Breast epithelium (tissue), 4 donors: ENCODE measurements at regions not wholly inside any gene's neighbourhood (a gene's known extent, or its start where the extent isn't known, plus 50 kb on each side); places are given as distances from the start of the nearest gene placed in this dataset.
A peak's percentile ranks its signal among the peaks of the same experiment; 100 is the strongest.

ENCODE experiments used
- DNase-seq, 2 donors: peaks; one replicate each; pipeline ENCODE4 v3.0.0-alpha.2; 2019; ENCODE audit warnings: low spot score in 2 of 2
- H3K27ac ChIP-seq, 2 donors: fragments of 200-600 bp; sonication (generic) in 1 of 2; one replicate each; pipeline ENCODE4 v1.5.1; 2016 to 2019; ENCODE audit warnings: mild to moderate bottlenecking in 1 of 2
- H3K27me3 ChIP-seq, 2 donors: fragments of 200-600 bp; sonication (generic) in 1 of 2; one replicate each; pipeline versions ENCODE4 v1.5.1 to v1.6.0; 2017 to 2019; ENCODE audit warnings: control low read depth in 1 of 2, mild to moderate bottlenecking in 1 of 2
- H3K36me3 ChIP-seq: fragments of 200-600 bp; one replicate; pipeline ENCODE4 v1.5.1; 2019
- H3K4me1 ChIP-seq, 2 donors: fragments of 200-600 bp; sonication (generic); one replicate each; pipeline ENCODE4 v1.5.1; 2016 to 2019; ENCODE audit warnings: control low read depth in 1 of 2
- H3K4me3 ChIP-seq, 3 donors: fragments of 200-600 bp; sonication (generic); 1 replicate in 2 of 3; 2 replicates in 1 of 3; pipeline ENCODE4 v1.5.1; 2016 to 2019; ENCODE audit warnings: mild to moderate bottlenecking in 3 of 3, moderate library complexity in 2 of 3
- H3K9me3 ChIP-seq, 2 donors: fragments of 200-600 bp; sonication (generic) in 1 of 2; one replicate each; pipeline ENCODE4 v1.5.1; 2016 to 2019; ENCODE audit warnings: control low read depth in 1 of 2
- POLR2A ChIP-seq: fragments of 450-650 bp; IDR thresholded peaks from one replicate; pipeline ENCODE4 v1.6.1; 2016; ENCODE audit warnings: antibody characterized with exemption, mild to moderate bottlenecking, moderate library complexity
- POLR2AphosphoS5 ChIP-seq, 3 donors: sonication (generic); formaldehyde crosslinking; IDR thresholded peaks; one replicate each; pipeline ENCODE4 v1.6.1; 2017; ENCODE audit warnings: antibody characterized with exemption in 3 of 3
- intact Hi-C: fragments of 100-400 bp; cut with DNase I; formaldehyde crosslinking; loops from one replicate; pipeline ENCODE4 v1.15.1; 2023; ENCODE audit warnings: low total_unique reads
- TF ChIP-seq, protein P1 (sequence below), 3 donors: fragments of 450-650 bp; IDR thresholded peaks; one replicate each; pipeline ENCODE4 v1.5.1; 2016 to 2017; ENCODE audit warnings: antibody characterized with exemption in 3 of 3, mild to moderate bottlenecking in 3 of 3, moderate library complexity in 3 of 3

DNA sequence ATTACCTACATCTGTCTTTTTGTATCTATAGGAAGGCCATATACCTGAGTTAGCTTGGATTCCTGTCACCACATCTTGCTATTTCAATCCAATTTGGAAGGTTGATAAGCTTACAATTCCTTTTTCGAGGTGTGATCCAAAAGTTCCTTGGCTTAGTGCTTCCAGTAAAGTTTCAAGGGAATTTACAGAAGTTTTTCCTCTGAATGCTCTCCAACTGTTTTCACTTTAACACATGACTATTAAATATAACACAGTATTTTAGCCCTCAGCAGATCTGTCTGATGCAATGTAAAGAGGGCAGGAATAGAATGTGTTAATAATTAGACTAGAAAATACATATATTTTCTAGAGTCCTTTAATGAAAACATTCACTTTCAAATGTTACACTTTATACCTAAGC lies 171.4 kb downstream of the DKK1 start:
- intact Hi-C loops = no loop called here
- H3K27ac ChIP-seq = no peak overlapping the region
- H3K36me3 ChIP-seq = no peaks in the 10 kb centered on the region
- no peaks in the 10 kb centered on the region for H3K9me3 ChIP-seq
- no peaks in the 10 kb centered on the region for H3K4me1 ChIP-seq
- DNase-seq = no peak
- TF ChIP-seq POLR2AphosphoS5 (IDR thresholded peaks at IDR 0.05) (no peak), POLR2A (no peak)
- TF ChIP-seq, protein P1, sequence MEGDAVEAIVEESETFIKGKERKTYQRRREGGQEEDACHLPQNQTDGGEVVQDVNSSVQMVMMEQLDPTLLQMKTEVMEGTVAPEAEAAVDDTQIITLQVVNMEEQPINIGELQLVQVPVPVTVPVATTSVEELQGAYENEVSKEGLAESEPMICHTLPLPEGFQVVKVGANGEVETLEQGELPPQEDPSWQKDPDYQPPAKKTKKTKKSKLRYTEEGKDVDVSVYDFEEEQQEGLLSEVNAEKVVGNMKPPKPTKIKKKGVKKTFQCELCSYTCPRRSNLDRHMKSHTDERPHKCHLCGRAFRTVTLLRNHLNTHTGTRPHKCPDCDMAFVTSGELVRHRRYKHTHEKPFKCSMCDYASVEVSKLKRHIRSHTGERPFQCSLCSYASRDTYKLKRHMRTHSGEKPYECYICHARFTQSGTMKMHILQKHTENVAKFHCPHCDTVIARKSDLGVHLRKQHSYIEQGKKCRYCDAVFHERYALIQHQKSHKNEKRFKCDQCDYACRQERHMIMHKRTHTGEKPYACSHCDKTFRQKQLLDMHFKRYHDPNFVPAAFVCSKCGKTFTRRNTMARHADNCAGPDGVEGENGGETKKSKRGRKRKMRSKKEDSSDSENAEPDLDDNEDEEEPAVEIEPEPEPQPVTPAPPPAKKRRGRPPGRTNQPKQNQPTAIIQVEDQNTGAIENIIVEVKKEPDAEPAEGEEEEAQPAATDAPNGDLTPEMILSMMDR (IDR thresholded peaks at IDR 0.05) = no peak
- no peak overlapping the region for H3K4me3 ChIP-seq
- peaks cover 0 to 3% of the 10 kb centered on the region in 2 donors for H3K27me3 ChIP-seq

DNA sequence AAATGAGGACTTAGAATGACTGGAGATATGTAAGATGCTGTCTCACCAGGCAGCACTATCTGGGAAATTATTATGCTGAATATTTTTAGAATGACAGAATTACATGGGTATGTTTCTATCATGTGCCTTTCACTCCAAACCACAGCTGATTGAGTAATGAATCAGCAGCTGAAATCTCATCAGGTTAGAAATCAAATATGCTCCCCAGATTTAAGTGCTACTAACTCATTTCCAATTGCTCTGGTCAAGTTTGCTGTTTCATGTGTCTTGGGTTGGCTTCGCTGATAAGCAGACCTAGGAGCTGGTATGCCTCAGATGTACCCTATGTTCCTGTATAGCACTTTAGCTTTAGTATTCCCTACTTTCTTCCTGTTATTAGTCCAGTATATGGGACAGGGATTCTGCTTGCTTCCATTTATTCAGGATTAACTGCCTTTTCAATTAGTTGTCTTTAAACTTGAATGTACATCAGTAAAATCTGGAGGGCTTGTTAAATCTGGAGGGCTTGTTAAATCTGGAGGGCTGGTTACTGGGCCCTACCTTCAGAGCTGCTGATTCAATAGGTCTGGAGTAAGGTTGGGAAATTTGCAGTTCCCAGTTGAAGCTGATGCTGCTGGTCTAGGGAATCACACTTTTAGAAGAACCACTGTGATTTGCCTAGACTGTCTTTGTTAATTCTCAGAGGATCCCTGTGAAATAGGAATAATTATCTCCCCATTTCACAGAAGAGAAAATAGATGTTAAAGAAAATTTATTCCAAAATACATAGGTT lies 172.9 kb downstream of the DKK1 start:
- Histone ChIP-seq H3K9me3 (no peaks in the 10 kb centered on the region), H3K4me1 (no peaks in the 10 kb centered on the region), H3K27me3 (no peaks in the 10 kb centered on the region), H3K4me3 (no peak overlapping the region), H3K36me3 (no peaks in the 10 kb centered on the region), H3K27ac (no peak overlapping the region)
- intact Hi-C loops = no loop called here
- TF ChIP-seq POLR2AphosphoS5 (IDR thresholded peaks at IDR 0.05) (no peak), POLR2A (no peak)
- TF ChIP-seq, protein P1 (IDR thresholded peaks at IDR 0.05) = no peak
- no peak for DNase-seq

DNA sequence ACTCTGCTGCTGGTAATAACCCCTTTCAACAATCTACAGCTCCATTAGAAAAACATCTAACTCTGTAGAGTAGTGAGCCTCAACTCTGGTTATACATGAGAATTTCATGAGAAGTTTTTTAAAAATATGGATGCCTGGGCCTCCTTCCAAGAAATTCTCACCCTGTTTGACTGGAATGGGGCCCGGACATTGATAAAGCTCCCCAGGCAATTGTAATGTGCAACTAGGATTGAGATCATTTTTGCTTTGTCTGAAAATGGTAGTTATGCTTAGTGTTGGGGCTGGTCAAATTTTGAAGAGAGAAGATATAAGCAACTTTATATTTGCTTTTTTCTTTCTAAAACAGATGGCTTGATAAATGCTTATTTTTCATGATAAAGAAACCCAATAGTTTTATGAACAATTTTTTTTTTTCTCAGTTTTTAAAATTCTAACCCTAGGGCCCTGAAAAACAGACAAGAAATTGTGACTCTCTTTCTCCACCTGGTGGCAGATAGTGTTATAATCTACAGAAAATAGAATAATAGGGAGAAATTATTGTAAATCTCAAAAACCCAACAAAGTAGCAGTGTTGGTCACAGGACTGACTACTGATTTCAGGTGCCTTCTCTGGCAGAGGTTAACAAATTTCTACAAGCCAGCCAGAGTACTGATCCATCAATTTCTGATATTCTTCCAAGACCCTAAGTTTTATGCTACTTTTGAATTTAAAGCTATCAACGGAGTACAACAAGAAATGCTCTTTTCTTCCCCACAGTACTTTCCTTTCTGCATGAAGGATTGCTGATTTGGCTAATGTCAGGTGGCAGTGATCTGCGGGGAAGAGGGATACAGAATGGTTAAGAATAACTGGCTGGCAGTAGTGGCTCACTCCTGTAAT lies 174.8 kb downstream of the DKK1 start:
- no peaks in the 10 kb centered on the region for H3K36me3 ChIP-seq
- no peak overlapping the region for H3K4me3 ChIP-seq
- H3K9me3 ChIP-seq = no peaks in the 10 kb centered on the region
- H3K27me3 ChIP-seq = no peaks in the 10 kb centered on the region
- intact Hi-C loops = no loop called here
- no peak for DNase-seq
- TF ChIP-seq, protein P1 (IDR thresholded peaks at IDR 0.05) = peak; percentile 41 to 62 (median 54)
- TF ChIP-seq POLR2AphosphoS5 (IDR thresholded peaks at IDR 0.05) (no peak), POLR2A (no peak)
- H3K4me1 ChIP-seq = no peaks in the 10 kb centered on the region
- H3K27ac ChIP-seq = no peak overlapping the region

DNA sequence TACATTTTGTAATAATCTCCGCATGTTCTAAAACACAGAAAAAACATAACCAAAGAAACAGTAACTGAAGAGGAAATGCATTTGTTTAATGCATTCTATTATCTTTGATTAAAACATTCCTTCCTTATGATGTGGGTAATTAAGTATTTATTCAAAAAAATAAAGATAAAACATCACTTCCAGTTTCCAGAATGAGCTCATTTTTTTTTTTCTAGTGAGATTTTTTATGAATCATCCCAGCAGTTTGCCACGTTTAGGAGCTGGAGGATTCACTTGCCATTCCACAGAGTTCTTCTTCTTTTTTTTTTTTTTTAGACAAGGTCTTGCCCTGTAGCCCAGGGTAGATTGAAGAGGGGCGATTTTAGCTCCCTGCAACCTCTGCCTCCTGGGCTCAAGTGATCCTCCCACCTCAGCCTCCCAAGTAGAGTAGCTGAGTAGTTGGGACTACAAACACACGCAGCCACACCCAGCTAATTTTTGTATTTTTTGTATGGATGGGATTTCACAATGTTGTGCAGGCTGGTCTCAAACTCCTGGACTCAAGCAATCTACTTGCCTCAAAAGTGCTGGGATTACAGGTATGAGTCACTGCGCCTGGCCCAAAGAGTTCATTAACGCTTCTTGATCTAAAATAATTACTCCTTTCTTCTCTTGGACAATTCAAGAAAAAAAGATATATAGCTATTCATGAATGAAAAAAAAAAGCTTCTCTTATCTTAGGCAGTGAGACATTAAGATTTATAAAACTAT lies 177.3 kb downstream of the DKK1 start:
- intact Hi-C loops = no loop called here

More for the DNA sequence above, 177.3 kb downstream of the DKK1 start:
- TF ChIP-seq POLR2AphosphoS5 (IDR thresholded peaks at IDR 0.05) (no peak), POLR2A (no peak)
- TF ChIP-seq, protein P1 (IDR thresholded peaks at IDR 0.05) = no peak
- no peaks in the 10 kb centered on the region for H3K4me1 ChIP-seq
- H3K27ac ChIP-seq = no peak overlapping the region
- DNase-seq = no peak
- H3K27me3 ChIP-seq = no peaks in the 10 kb centered on the region
- H3K36me3 ChIP-seq = no peaks in the 10 kb centered on the region
- no peak overlapping the region for H3K4me3 ChIP-seq
- no peaks in the 10 kb centered on the region for H3K9me3 ChIP-seq
